ENCODE measurements at regions not wholly inside any gene's neighbourhood (a gene's known extent, or its start where the extent isn't known, plus 50 kb on each side); places are given as distances from the start of the nearest gene placed in this dataset.
"Not testable (repeated sequence)": the region's sequence is repeated elsewhere in the genome, so short reads cannot be mapped to it uniquely, and the experiment has no call there.

- DNase-seq (ENCODE audit: low read depth, low spot score) = no peak
- ChIA-PET CTCF (no interaction called here), POLR2A (no interaction called here)
Measured at GRCh38 chr7:46100521-46100920, 179.4 kb upstream of the IGFBP3 start.

GRCh38 chr7:46099076-46099475, 178.0 kb upstream of the IGFBP3 start:
- POLR2A ChIA-PET = no interaction called here
- no peaks in the 10 kb centered on the region for H3K9me3 ChIP-seq (ENCODE audit: control insufficient read depth, insufficient read depth, low read length)
- TF ChIP-seq CTCF (IDR thresholded peaks at IDR 0.05; ENCODE audit: low read depth, low read length) = no peak
- H3K4me3 ChIP-seq (ENCODE audit: low read depth, low read length) = no peak overlapping the region
- H3K27ac ChIP-seq (ENCODE audit: low read depth, low read length) = no peak overlapping the region
- no peak for DNase-seq (ENCODE audit: low read depth, low spot score)
- H3K27me3 ChIP-seq (ENCODE audit: control insufficient read depth, insufficient read depth, low read length) = no peaks in the 10 kb centered on the region
- CTCF ChIA-PET = no interaction called here

More at GRCh38 chr7:46100521-46100920, 179.4 kb upstream of the IGFBP3 start:
- H3K27me3 ChIP-seq (ENCODE audit: control insufficient read depth, insufficient read depth, low read length) = no peaks in the 10 kb centered on the region
- no peaks in the 10 kb centered on the region for H3K9me3 ChIP-seq (ENCODE audit: control insufficient read depth, insufficient read depth, low read length)
- no peak overlapping the region for H3K4me3 ChIP-seq (ENCODE audit: low read depth, low read length)
- no peak for TF ChIP-seq CTCF (IDR thresholded peaks at IDR 0.05; ENCODE audit: low read depth, low read length)
- H3K27ac ChIP-seq (ENCODE audit: low read depth, low read length) = no peak overlapping the region

- H3K27me3 ChIP-seq (ENCODE audit: control insufficient read depth, insufficient read depth, low read length) = no peaks in the 10 kb centered on the region
- H3K9me3 ChIP-seq (ENCODE audit: control insufficient read depth, insufficient read depth, low read length) = no peaks in the 10 kb centered on the region
- TF ChIP-seq CTCF (IDR thresholded peaks at IDR 0.05; ENCODE audit: low read depth, low read length) = no peak
- no peak overlapping the region for H3K4me3 ChIP-seq (ENCODE audit: low read depth, low read length)
- no peak for DNase-seq (ENCODE audit: low read depth, low spot score)
- POLR2A ChIA-PET = no interaction called here
- CTCF ChIA-PET = no interaction called here
- H3K27ac ChIP-seq (ENCODE audit: low read depth, low read length) = no peak overlapping the region
Measured at GRCh38 chr7:46091071-46091470, 170.0 kb upstream of the IGFBP3 start.

GRCh38 chr7:46089281-46089680, 168.2 kb upstream of the IGFBP3 start:
- no peak overlapping the region for H3K4me3 ChIP-seq (ENCODE audit: low read depth, low read length)
- TF ChIP-seq CTCF (IDR thresholded peaks at IDR 0.05; ENCODE audit: low read depth, low read length) = no peak
- POLR2A ChIA-PET = no interaction called here
- H3K27ac ChIP-seq (ENCODE audit: low read depth, low read length) = no peak overlapping the region
- no peak for DNase-seq (ENCODE audit: low read depth, low spot score)
- CTCF ChIA-PET = no interaction called here
- no peaks in the 10 kb centered on the region for H3K9me3 ChIP-seq (ENCODE audit: control insufficient read depth, insufficient read depth, low read length)
- no peaks in the 10 kb centered on the region for H3K27me3 ChIP-seq (ENCODE audit: control insufficient read depth, insufficient read depth, low read length)

GRCh38 chr7:46088486-46088885, 167.4 kb upstream of the IGFBP3 start:
- H3K9me3 ChIP-seq (ENCODE audit: control insufficient read depth, insufficient read depth, low read length); DNase-seq (ENCODE audit: low read depth, low spot score); H3K27me3 ChIP-seq (ENCODE audit: control insufficient read depth, insufficient read depth, low read length); H3K4me3 ChIP-seq (ENCODE audit: low read depth, low read length); H3K27ac ChIP-seq (ENCODE audit: low read depth, low read length); CTCF ChIA-PET: not testable (repeated sequence)
- POLR2A ChIA-PET = interaction anchor here (0.6 kb wide), 1 partner anchor 168 kb away, joined by 8 read pairs; the partner anchor contains the start of gene IGFBP3
